Neural cell (in vitro differentiated cells): ENCODE measurements at regions not wholly inside any gene's neighbourhood (a gene's known extent, or its start where the extent isn't known, plus 50 kb on each side); places are given as distances from the start of the nearest gene placed in this dataset.

Experiments used
- EP300 ChIP-seq: fragments of 450-650 bp; conservative IDR thresholded peaks from 2 replicates; pipeline ENCODE4 v1.6.1; 2014; ENCODE audit warnings: antibody characterized with exemption, mild to moderate bottlenecking, moderate library complexity; ENCODE audit not compliant: poor library complexity, severe bottlenecking
- EZH2 ChIP-seq: fragments of 200-600, 300-800 bp; shearing (Covaris generic), sonication (generic); IDR thresholded peaks from 2 replicates; pipeline ENCODE4 v1.6.1; 2014; ENCODE audit warnings: antibody characterized with exemption, low read length, borderline replicate concordance, mild to moderate bottlenecking; ENCODE audit not compliant: insufficient read depth, poor library complexity, severe bottlenecking
- MXI1 ChIP-seq: fragments of 450-650 bp; conservative IDR thresholded peaks from 2 replicates; pipeline ENCODE4 v1.6.1; 2014; ENCODE audit warnings: antibody characterized with exemption, mild to moderate bottlenecking; ENCODE audit not compliant: poor library complexity, severe bottlenecking
- POLR2AphosphoS5 ChIP-seq: IDR thresholded peaks from 2 replicates; pipeline ENCODE4 v1.6.1; 2012
- RAD21 ChIP-seq: fragments of 450-650 bp; conservative IDR thresholded peaks from 2 replicates; pipeline ENCODE4 v1.6.1; 2014; ENCODE audit warnings: antibody characterized with exemption, mild to moderate bottlenecking, moderate library complexity
- SMC3 ChIP-seq: fragments of 450-650 bp; conservative IDR thresholded peaks from 2 replicates; pipeline ENCODE4 v1.6.1; 2014; ENCODE audit warnings: antibody characterized with exemption, mild to moderate bottlenecking, moderate library complexity; ENCODE audit not compliant: poor library complexity
- TAF1 ChIP-seq: IDR thresholded peaks from 2 replicates; pipeline ENCODE4 v1.6.1; 2012; ENCODE audit warnings: low read depth
- TF ChIP-seq, protein P1 (sequence below): fragments of 450-650 bp; IDR thresholded peaks from 2 replicates; pipeline ENCODE4 v1.5.1; 2014; ENCODE audit warnings: antibody characterized with exemption, mild to moderate bottlenecking, moderate library complexity; ENCODE audit not compliant: poor library complexity, severe bottlenecking
- TF ChIP-seq, protein P2 (sequence below): IDR thresholded peaks from 2 replicates; pipeline ENCODE4 v1.6.1; 2012; ENCODE audit warnings: borderline replicate concordance

DNA sequence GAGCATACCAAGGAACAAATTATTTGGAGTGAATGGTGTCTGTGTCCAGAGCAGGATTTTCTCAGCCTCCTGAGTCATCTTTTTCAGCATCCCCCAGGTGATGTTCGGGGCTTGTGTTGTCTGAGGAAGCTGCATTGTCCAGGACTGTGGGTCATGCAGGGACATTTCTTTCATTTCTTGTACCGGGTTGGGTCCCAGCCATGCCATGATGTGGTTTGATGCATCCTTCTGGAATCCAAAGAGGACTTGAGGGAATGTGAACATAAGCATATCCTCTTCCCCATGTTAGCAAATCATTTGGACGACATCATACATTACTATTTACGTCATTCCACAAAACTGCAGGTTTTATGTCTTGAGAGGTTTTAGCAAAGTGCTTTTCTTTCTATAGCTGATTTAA is 797.8 kb downstream of the CCDC85A start:
- TF ChIP-seq, protein P1, sequence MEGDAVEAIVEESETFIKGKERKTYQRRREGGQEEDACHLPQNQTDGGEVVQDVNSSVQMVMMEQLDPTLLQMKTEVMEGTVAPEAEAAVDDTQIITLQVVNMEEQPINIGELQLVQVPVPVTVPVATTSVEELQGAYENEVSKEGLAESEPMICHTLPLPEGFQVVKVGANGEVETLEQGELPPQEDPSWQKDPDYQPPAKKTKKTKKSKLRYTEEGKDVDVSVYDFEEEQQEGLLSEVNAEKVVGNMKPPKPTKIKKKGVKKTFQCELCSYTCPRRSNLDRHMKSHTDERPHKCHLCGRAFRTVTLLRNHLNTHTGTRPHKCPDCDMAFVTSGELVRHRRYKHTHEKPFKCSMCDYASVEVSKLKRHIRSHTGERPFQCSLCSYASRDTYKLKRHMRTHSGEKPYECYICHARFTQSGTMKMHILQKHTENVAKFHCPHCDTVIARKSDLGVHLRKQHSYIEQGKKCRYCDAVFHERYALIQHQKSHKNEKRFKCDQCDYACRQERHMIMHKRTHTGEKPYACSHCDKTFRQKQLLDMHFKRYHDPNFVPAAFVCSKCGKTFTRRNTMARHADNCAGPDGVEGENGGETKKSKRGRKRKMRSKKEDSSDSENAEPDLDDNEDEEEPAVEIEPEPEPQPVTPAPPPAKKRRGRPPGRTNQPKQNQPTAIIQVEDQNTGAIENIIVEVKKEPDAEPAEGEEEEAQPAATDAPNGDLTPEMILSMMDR: no peak
- TF ChIP-seq POLR2AphosphoS5 (no peak), EP300 (no peak), SMC3 (no peak), EZH2 (no peak), TAF1 (no peak), RAD21 (no peak), MXI1 (no peak)
- TF ChIP-seq, protein P2, sequence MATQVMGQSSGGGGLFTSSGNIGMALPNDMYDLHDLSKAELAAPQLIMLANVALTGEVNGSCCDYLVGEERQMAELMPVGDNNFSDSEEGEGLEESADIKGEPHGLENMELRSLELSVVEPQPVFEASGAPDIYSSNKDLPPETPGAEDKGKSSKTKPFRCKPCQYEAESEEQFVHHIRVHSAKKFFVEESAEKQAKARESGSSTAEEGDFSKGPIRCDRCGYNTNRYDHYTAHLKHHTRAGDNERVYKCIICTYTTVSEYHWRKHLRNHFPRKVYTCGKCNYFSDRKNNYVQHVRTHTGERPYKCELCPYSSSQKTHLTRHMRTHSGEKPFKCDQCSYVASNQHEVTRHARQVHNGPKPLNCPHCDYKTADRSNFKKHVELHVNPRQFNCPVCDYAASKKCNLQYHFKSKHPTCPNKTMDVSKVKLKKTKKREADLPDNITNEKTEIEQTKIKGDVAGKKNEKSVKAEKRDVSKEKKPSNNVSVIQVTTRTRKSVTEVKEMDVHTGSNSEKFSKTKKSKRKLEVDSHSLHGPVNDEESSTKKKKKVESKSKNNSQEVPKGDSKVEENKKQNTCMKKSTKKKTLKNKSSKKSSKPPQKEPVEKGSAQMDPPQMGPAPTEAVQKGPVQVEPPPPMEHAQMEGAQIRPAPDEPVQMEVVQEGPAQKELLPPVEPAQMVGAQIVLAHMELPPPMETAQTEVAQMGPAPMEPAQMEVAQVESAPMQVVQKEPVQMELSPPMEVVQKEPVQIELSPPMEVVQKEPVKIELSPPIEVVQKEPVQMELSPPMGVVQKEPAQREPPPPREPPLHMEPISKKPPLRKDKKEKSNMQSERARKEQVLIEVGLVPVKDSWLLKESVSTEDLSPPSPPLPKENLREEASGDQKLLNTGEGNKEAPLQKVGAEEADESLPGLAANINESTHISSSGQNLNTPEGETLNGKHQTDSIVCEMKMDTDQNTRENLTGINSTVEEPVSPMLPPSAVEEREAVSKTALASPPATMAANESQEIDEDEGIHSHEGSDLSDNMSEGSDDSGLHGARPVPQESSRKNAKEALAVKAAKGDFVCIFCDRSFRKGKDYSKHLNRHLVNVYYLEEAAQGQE: no peak
